HL-60 (cell line): ENCODE measurements at regions not wholly inside any gene's neighbourhood (a gene's known extent, or its start where the extent isn't known, plus 50 kb on each side); places are given as distances from the start of the nearest gene placed in this dataset.

Experiments used
- DNase-seq, 2 experiments: peaks; one replicate each; pipeline ENCODE4 v3.0.0-alpha.2; 2010 to 2020; ENCODE audit warnings: low read depth in 1 of 2, low spot score in 1 of 2
- H3K27ac ChIP-seq: fragments of 250-450 bp; sonication (Bioruptor Pico); replicated peaks from 2 replicates; pipeline ENCODE4 v1.5.1; 2020; ENCODE audit warnings: mild to moderate bottlenecking, moderate library complexity
- H3K27me3 ChIP-seq: fragments of 250-450 bp; sonication (Bioruptor Pico); 2 replicates; pipeline ENCODE4 v1.5.1; 2021; ENCODE audit warnings: mild to moderate bottlenecking, moderate library complexity; ENCODE audit not compliant: insufficient read depth, poor library complexity, severe bottlenecking
- H3K4me3 ChIP-seq: replicated peaks from 2 replicates; pipeline ENCODE4 v1.5.1; 2011; ENCODE audit warnings: mild to moderate bottlenecking, control low read depth, low read length; ENCODE audit not compliant: insufficient read depth
- GABPA ChIP-seq: IDR thresholded peaks from 2 replicates; pipeline ENCODE4 v1.6.1; 2012; ENCODE audit warnings: low read depth
- POLR2AphosphoS5 ChIP-seq: IDR thresholded peaks from 2 replicates; pipeline ENCODE4 v1.6.1; 2012; ENCODE audit warnings: low read depth
- SPI1 ChIP-seq: IDR thresholded peaks from 2 replicates; pipeline ENCODE4 v1.6.1; 2012; ENCODE audit warnings: low read depth, mild to moderate bottlenecking, borderline replicate concordance
- TF ChIP-seq, protein P1 (sequence below): IDR thresholded peaks from one replicate; pipeline ENCODE4 v1.5.1; 2011; ENCODE audit warnings: low read length, control low read depth, inconsistent platforms; ENCODE audit not compliant: insufficient read depth
- TF ChIP-seq, protein P2 (sequence below): IDR thresholded peaks from 2 replicates; pipeline ENCODE4 v1.6.1; 2012; ENCODE audit warnings: low read depth; ENCODE audit not compliant: insufficient replicate concordance

DNA sequence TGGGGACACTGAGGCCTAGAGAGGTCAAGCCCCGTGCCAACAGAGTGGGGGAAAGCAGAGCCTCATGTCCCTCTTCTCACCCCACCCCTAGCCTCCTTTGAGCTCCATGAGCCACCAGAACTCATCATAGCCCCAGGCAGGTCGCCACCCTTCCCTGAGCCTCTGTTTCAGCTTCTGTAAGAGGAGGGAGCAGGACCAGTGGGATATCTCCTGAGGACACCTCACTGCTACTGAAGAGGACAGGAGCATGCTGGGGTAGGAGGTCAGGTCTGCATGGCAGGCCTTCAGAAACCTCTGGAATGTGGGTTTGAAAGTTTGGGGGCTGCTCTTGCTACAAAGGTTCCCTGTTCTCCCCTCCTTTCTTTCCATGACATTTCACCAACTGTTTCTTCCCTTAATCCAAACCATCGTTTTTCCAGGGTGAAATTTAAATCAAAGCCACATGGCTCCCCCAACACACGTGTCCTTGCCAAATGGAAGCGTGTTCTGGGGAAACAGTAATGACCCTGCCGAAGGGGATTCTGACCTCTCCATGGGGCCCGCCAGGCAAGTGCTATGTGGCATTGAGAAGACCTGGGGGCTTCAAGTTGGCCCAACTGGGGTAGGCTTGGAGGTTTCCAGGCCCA, 88.1 kb upstream of the RUNX3 start:
- Histone ChIP-seq H3K27me3 (no peaks in the 10 kb centered on the region), H3K27ac (no peak overlapping the region), H3K4me3 (no peak overlapping the region)
- TF ChIP-seq, protein P1, sequence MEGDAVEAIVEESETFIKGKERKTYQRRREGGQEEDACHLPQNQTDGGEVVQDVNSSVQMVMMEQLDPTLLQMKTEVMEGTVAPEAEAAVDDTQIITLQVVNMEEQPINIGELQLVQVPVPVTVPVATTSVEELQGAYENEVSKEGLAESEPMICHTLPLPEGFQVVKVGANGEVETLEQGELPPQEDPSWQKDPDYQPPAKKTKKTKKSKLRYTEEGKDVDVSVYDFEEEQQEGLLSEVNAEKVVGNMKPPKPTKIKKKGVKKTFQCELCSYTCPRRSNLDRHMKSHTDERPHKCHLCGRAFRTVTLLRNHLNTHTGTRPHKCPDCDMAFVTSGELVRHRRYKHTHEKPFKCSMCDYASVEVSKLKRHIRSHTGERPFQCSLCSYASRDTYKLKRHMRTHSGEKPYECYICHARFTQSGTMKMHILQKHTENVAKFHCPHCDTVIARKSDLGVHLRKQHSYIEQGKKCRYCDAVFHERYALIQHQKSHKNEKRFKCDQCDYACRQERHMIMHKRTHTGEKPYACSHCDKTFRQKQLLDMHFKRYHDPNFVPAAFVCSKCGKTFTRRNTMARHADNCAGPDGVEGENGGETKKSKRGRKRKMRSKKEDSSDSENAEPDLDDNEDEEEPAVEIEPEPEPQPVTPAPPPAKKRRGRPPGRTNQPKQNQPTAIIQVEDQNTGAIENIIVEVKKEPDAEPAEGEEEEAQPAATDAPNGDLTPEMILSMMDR, result no peak
- TF ChIP-seq, protein P2, sequence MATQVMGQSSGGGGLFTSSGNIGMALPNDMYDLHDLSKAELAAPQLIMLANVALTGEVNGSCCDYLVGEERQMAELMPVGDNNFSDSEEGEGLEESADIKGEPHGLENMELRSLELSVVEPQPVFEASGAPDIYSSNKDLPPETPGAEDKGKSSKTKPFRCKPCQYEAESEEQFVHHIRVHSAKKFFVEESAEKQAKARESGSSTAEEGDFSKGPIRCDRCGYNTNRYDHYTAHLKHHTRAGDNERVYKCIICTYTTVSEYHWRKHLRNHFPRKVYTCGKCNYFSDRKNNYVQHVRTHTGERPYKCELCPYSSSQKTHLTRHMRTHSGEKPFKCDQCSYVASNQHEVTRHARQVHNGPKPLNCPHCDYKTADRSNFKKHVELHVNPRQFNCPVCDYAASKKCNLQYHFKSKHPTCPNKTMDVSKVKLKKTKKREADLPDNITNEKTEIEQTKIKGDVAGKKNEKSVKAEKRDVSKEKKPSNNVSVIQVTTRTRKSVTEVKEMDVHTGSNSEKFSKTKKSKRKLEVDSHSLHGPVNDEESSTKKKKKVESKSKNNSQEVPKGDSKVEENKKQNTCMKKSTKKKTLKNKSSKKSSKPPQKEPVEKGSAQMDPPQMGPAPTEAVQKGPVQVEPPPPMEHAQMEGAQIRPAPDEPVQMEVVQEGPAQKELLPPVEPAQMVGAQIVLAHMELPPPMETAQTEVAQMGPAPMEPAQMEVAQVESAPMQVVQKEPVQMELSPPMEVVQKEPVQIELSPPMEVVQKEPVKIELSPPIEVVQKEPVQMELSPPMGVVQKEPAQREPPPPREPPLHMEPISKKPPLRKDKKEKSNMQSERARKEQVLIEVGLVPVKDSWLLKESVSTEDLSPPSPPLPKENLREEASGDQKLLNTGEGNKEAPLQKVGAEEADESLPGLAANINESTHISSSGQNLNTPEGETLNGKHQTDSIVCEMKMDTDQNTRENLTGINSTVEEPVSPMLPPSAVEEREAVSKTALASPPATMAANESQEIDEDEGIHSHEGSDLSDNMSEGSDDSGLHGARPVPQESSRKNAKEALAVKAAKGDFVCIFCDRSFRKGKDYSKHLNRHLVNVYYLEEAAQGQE, result no peak
- TF ChIP-seq POLR2AphosphoS5 (no peak), GABPA (no peak), SPI1 (no peak)
- DNase-seq, result no peak

DNA sequence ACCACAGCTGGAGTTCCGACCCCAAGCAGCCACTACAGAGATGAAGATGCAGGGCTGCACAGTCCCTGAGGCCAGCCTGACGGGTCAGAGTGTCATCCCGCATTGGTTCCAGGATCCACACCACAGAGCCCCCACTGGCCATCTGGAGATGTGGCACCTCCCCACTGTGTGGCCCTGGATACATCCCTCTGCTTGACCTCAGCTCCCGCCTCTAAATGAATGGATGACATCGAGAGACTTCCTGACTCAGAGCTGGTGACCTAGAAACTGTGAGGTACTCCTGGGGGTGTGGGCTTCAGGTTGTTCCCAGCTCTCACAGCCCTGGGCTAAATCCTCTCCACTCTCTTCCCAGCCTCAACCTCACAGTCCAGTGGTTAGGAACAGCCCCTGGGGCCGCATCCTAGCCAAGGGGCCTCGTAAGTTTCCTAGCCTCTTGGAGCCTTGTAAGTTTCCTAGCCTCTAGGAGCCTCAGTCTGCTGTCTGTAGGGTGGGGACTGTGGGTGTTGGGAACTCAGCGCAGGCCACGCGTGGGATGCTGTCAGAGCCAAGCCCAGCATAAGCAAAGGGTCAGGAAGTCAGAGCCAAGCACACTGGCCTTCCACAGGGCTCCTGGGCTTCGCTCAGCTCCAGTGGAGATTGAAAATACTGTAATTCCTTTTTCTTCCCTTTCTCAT, 87.5 kb upstream of the RUNX3 start:
- no peak for TF ChIP-seq POLR2AphosphoS5
- no peak for TF ChIP-seq SPI1
- TF ChIP-seq, protein P1, result no peak
- TF ChIP-seq, protein P2, result no peak
- TF ChIP-seq GABPA, result no peak
- H3K27me3 ChIP-seq, result no peaks in the 10 kb centered on the region
- H3K27ac ChIP-seq, result no peak overlapping the region
- no peak overlapping the region for H3K4me3 ChIP-seq
- DNase-seq, result no peak

DNA sequence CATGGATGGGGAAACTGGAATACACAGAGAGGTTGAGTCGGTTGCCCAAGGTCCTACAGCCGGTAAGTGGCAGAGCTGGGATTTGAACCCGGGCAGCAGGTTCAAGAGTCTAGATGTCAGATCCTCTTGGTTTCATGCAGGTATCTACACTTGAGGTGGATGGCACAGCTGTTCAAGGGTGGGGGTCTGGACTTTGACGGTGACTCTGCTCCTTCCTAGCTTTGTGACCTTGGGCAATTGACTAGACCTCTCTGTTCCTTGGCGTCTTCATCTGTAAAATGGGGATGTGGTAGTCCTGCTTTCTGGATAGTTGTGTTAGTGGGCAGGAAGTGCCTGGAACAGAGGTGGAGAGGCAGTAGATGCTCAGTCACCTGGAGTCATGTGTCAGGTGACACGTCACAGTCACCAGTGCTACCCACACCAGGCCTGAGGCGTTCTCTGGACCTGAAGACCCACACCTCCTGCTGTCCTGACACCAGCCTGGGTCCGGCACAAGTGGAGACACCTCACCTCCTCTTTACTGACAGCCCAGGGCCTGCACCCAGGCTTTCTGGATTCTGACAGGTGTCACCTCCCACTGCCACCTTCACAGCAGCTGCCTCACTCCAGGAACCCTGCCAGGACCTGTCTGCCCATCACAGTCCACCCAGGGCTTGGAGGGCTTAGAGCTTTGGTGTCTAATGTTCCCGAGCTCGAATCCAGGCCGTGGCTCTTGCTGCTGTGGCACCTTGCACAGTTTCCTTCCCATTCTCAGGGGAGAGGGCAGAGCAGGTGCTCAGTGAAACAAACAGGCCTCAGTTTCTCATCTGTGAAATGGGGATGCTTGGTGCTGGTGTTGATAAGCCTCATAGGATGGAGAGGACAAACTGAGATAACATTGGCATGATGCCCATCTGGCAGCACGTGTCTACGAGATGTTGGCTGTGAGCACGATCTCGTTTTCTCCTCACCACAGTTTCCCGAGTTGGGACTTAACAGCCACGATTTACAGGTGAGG, 83.2 kb upstream of the RUNX3 start:
- Histone ChIP-seq H3K4me3 (no peak overlapping the region), H3K27ac (no peak overlapping the region), H3K27me3 (no peaks in the 10 kb centered on the region)
- TF ChIP-seq POLR2AphosphoS5 (no peak), GABPA (no peak)
- DNase-seq, result no peak
